Nephron progenitor cell (in vitro differentiated cells): ENCODE measurements at regions not wholly inside any gene's neighbourhood (a gene's known extent, or its start where the extent isn't known, plus 50 kb on each side); places are given as distances from the start of the nearest gene placed in this dataset.

ENCODE experiments used
- DNase-seq: peaks from one replicate; pipeline ENCODE4 v3.0.0; 2021
- H3K27ac Mint-ChIP-seq: 2 replicates; pipeline ENCODE4 v1.8.0; 2021; ENCODE audit warnings: mild to moderate bottlenecking, moderate library complexity, mixed read lengths
- H3K27me3 Mint-ChIP-seq: 2 replicates; pipeline ENCODE4 v1.8.0; 2021; ENCODE audit warnings: mild to moderate bottlenecking, low read depth, mixed read lengths; ENCODE audit not compliant: poor library complexity
- H3K36me3 Mint-ChIP-seq: 2 replicates; pipeline ENCODE4 v1.8.0; 2021; ENCODE audit warnings: low read depth, mixed read lengths
- H3K4me1 Mint-ChIP-seq: 2 replicates; pipeline ENCODE4 v1.8.0; 2021; ENCODE audit warnings: mixed read lengths
- H3K4me3 Mint-ChIP-seq: 2 replicates; pipeline ENCODE4 v1.8.0; 2021; ENCODE audit warnings: mild to moderate bottlenecking, moderate library complexity, mixed read lengths
- H3K9me3 Mint-ChIP-seq: 2 replicates; pipeline ENCODE4 v1.8.0; 2021; ENCODE audit warnings: mild to moderate bottlenecking, moderate library complexity, mixed read lengths
- TF ChIP-seq, protein P1 (sequence below): fragments of 200-600 bp; sonication (generic); IDR thresholded peaks from 2 replicates; pipeline ENCODE4 v1.5.0; 2021; ENCODE audit warnings: antibody characterized with exemption

- peaks cover 28% of the 10 kb centered on the region for H3K4me1 Mint-ChIP-seq
- H3K27me3 Mint-ChIP-seq, result peaks cover 3% of the 10 kb centered on the region
- no peak for DNase-seq
- no peak overlapping the region for H3K4me3 Mint-ChIP-seq
- H3K9me3 Mint-ChIP-seq, result peaks cover 4% of the 10 kb centered on the region
- TF ChIP-seq, protein P1, sequence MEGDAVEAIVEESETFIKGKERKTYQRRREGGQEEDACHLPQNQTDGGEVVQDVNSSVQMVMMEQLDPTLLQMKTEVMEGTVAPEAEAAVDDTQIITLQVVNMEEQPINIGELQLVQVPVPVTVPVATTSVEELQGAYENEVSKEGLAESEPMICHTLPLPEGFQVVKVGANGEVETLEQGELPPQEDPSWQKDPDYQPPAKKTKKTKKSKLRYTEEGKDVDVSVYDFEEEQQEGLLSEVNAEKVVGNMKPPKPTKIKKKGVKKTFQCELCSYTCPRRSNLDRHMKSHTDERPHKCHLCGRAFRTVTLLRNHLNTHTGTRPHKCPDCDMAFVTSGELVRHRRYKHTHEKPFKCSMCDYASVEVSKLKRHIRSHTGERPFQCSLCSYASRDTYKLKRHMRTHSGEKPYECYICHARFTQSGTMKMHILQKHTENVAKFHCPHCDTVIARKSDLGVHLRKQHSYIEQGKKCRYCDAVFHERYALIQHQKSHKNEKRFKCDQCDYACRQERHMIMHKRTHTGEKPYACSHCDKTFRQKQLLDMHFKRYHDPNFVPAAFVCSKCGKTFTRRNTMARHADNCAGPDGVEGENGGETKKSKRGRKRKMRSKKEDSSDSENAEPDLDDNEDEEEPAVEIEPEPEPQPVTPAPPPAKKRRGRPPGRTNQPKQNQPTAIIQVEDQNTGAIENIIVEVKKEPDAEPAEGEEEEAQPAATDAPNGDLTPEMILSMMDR, result no peak
- no peak overlapping the region for H3K27ac Mint-ChIP-seq
- H3K36me3 Mint-ChIP-seq, result no peaks in the 10 kb centered on the region
These were observed 162.8 kb upstream of the ZFHX3 start for GRCh38 chr16:73210686-73211085.

DNA sequence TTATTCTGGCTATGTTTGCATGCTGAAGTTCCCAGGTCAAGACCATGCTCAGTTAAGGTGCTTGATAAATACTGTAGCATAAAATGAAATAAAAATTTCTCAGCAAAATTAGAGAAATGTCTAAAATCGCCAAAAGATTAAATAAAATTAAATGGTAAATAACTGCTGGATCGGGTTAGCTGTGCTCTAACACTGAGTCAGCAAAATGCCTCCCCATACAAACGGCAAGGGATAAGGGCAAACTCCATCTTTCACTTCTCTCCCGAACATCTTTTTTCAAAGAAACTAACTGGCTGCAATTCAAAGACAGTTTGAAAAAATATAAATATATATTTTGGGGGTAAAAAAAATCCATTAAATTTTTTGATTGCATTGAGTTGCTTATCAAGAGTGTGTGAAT is 162.2 kb upstream of the ZFHX3 start:
- Mint-ChIP-seq H3K36me3 (no peaks in the 10 kb centered on the region), H3K4me3 (no peak overlapping the region), H3K27ac (no peak overlapping the region), H3K9me3 (no peaks in the 10 kb centered on the region), H3K4me1 (peaks cover 24% of the 10 kb centered on the region), H3K27me3 (peaks cover 3% of the 10 kb centered on the region)
- no peak for DNase-seq
- TF ChIP-seq, protein P1, result no peak

DNA sequence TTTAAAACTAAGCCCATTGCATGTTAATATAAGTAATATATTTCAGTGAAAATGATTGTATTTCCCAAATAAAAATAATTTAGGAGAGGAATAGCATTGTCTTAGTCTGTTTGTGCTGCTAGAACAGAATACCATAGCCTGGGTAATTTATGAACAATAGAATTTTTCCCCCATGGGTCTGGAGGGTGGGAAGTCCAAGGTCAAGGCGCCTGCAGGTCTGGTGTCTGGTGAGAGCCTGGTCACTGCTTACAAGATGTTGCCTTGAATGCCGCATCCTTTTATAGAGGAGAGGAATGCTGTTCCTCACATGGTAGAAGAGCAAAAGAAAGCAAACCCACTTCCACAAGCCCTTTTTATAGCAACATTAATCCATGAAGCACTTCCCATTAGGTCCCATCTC is 161.3 kb upstream of the ZFHX3 start:
- DNase-seq, result no peak
- TF ChIP-seq, protein P1, result no peak
- H3K4me3 Mint-ChIP-seq, result no peak overlapping the region
- no peaks in the 10 kb centered on the region for H3K36me3 Mint-ChIP-seq
- H3K9me3 Mint-ChIP-seq, result no peaks in the 10 kb centered on the region
- H3K27ac Mint-ChIP-seq, result no peak overlapping the region
- peaks cover 18% of the 10 kb centered on the region for H3K4me1 Mint-ChIP-seq
- H3K27me3 Mint-ChIP-seq, result peaks cover 3% of the 10 kb centered on the region

DNA sequence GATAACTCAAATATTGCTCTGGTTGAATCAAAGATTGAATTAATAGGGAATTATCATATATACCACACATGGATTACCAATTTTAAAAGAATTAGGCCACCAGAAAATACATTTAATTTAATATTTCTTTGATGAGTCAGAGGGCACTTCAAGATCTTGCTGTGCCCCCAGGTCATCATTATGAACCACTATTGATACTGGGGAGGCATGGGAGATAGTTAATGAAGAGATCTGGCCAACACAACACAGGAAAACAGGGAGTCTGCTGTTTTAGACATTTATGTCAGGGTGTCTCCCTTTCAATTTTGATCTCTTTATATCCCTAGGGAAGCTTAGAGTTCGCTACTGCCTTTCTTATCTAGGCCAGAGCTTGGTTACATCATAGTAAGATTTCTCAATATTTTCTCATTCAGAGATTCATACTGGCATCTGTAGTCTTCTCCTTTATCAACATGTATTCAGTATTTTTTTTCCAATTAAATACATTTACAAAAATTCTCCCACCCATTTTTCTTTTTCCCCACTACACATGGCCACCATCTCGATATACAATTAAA is 158.3 kb upstream of the ZFHX3 start:
- no peaks in the 10 kb centered on the region for H3K36me3 Mint-ChIP-seq
- H3K4me1 Mint-ChIP-seq, result no peaks in the 10 kb centered on the region
- TF ChIP-seq, protein P1, result no peak
- peaks cover 3% of the 10 kb centered on the region for H3K27me3 Mint-ChIP-seq
- H3K4me3 Mint-ChIP-seq, result no peak overlapping the region
- peaks cover 16% of the 10 kb centered on the region for H3K9me3 Mint-ChIP-seq
- no peak overlapping the region for H3K27ac Mint-ChIP-seq
- no peak for DNase-seq

- TF ChIP-seq, protein P1, result no peak
- no peak for DNase-seq
- Mint-ChIP-seq H3K27ac (no peak overlapping the region), H3K9me3 (peaks cover 16% of the 10 kb centered on the region), H3K27me3 (peaks cover 8% of the 10 kb centered on the region), H3K4me3 (no peak overlapping the region), H3K4me1 (no peaks in the 10 kb centered on the region), H3K36me3 (no peaks in the 10 kb centered on the region)
These were observed 157.4 kb upstream of the ZFHX3 start for GRCh38 chr16:73205153-73205886.
